ENCODE measurements at regions not wholly inside any gene's neighbourhood (a gene's known extent, or its start where the extent isn't known, plus 50 kb on each side); places are given as distances from the start of the nearest gene placed in this dataset.

DNA sequence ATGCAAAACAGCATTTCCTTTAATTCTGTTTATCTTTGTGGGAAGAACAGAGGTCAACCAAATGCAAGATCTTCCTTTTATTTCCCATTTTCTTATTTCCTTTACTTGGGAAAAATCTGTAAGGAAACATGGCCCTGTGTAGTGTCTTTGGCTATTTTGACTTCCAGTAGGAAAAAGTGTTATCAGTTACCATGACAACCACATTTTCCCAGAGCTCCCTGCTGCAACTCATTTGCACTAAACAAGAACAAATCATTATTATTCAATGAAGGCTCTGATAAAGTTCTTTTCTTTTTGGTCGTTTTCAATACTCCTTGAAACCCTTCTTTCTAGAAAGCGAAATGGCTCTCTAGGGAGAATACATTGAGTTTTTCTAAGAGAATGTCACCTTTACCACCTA is 117.2 kb upstream of the DDX53 start:
- TF ChIP-seq, protein P1, sequence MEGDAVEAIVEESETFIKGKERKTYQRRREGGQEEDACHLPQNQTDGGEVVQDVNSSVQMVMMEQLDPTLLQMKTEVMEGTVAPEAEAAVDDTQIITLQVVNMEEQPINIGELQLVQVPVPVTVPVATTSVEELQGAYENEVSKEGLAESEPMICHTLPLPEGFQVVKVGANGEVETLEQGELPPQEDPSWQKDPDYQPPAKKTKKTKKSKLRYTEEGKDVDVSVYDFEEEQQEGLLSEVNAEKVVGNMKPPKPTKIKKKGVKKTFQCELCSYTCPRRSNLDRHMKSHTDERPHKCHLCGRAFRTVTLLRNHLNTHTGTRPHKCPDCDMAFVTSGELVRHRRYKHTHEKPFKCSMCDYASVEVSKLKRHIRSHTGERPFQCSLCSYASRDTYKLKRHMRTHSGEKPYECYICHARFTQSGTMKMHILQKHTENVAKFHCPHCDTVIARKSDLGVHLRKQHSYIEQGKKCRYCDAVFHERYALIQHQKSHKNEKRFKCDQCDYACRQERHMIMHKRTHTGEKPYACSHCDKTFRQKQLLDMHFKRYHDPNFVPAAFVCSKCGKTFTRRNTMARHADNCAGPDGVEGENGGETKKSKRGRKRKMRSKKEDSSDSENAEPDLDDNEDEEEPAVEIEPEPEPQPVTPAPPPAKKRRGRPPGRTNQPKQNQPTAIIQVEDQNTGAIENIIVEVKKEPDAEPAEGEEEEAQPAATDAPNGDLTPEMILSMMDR (IDR thresholded peaks at IDR 0.05; ENCODE audit: low read depth, low read length): no peak
- no peak overlapping the region for H3K4me3 ChIP-seq (ENCODE audit: low read depth, low read length)

DNA sequence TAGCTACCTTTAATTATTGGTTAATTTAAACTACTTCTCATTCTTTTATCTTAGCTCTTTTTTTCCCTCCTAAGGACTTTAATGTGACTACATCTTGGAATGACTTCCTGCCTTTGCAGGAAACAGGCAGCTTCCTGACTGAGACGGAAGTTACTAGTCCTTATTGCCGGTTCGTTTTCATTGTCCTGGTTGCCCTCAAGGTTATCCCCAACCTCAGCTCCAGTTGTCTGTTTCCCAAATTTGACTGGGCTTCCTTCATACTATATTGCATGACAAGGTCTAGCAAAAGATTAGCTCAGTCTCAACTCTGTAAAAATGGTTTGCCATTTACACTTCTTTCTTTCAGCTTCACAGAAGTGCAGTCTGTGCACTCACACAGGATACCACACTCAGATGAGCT is 109.9 kb upstream of the DDX53 start:
- no peak overlapping the region for H3K4me3 ChIP-seq (ENCODE audit: low read depth, low read length)
- TF ChIP-seq, protein P1 (IDR thresholded peaks at IDR 0.05; ENCODE audit: low read depth, low read length): no peak

DNA sequence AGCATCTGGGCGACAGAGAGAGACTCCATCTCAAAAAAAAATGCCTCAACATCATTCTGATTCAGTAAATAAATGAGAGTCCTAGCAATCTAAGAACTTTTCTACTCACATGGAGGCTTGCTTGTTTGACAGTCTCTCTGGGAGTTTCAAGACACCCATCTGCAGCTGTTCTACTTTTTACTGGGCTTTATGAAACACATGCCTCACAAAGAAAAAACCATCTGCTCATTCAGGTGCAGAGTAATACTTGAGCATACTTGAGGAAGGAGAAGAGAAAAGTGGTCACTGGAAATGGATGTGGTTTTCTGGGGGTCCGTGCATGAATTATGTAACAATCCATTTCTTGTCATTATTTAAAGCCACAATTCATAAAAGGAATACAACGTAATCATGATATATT is 87.1 kb upstream of the DDX53 start:
- H3K4me3 ChIP-seq (ENCODE audit: low read depth, low read length): no peak overlapping the region
- TF ChIP-seq, protein P1 (IDR thresholded peaks at IDR 0.05; ENCODE audit: low read depth, low read length): no peak

DNA sequence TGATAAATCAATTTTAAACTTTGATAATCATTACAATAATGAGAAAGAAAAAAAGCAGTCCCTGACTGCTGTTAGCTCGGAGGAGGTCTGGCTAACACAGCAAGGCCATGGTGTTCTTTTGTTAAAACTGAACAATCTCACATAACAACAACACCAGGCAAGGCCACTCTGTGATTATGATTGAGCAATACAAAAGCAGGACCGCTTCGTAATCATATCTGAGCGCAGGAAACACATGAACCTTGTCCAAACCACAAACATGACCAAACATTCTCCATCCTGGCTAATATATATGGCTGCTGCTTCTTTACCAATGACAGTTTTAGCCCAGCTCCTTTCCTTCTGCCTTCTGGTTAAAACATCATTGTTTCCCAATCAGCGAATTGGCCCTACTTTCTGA is 76.8 kb upstream of the DDX53 start:
- H3K4me3 ChIP-seq (ENCODE audit: low read depth, low read length): no peak overlapping the region
- TF ChIP-seq, protein P1 (IDR thresholded peaks at IDR 0.05; ENCODE audit: low read depth, low read length): no peak

DNA sequence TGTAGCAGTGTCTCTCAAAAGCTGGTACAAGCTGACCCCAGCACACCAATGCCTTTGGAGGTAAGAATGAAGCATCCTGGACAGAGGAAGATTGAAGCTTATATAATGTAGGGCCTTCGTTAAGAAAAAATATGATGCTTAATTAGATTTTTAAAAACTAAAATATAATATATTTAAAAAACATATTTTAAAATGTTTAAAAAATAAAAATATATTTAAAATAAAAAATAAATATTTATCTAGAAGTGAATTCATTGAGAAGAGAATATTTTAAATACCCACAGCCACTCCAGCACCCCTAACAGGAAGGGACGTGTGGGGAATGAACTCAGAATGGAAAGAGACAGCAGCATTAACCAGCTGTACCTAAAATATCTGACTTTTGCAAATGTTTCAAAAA is 65.1 kb upstream of the DDX53 start:
- TF ChIP-seq, protein P1 (IDR thresholded peaks at IDR 0.05; ENCODE audit: low read depth, low read length): no peak
- H3K4me3 ChIP-seq (ENCODE audit: low read depth, low read length): no peak overlapping the region

DNA sequence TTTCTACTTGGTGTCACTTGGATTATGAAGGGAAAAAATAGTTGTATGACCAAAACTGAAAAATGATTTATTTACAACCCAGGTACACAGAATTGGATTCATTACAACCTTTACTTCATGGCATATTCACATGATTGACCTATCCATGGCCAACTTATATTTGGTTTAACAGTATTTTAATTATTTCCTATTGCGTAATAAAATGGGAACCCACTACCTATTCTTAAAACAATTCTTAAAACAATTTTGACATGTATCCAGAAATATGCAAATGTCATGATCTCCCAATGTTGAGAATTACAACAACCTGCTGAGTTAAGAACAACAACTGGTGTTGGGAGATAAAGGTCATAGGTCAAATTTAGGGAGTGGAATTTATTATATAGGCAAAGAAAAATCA is 54.8 kb upstream of the DDX53 start:
- TF ChIP-seq, protein P1 (IDR thresholded peaks at IDR 0.05; ENCODE audit: low read depth, low read length): no peak
- no peak overlapping the region for H3K4me3 ChIP-seq (ENCODE audit: low read depth, low read length)

Data from WI38 (cell line).